ENCODE measurements at regions not wholly inside any gene's neighbourhood (a gene's known extent, or its start where the extent isn't known, plus 50 kb on each side); places are given as distances from the start of the nearest gene placed in this dataset.

DNA sequence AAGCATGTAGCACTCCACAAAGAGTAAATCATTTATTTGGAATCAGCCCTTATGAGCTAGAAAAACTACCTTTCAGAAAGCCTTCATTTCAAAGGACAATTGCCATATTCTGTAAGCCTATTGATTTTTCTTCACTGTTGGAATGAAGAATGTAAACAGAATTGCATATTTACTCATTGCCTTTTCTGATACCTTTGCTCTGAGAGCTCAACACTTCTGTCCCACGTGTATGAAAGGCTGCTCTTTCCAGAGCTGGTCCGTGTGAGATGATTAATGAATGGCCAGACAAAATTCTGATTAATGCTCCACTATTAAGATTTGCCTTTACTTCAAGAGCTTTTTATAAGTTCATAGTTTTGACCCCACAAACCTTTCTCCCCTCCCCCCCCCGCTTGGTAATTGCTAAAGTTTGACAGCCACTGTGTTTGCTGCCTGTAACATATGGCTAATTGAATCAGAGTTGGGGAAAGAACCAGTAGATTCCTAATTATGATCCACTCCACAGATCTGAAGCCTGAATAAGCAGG lies 63.0 kb upstream of the PLEKHA5 start:
- Histone ChIP-seq H3K4me1 (ENCODE audit: control insufficient read depth in 2 of 2, insufficient read depth in 1 of 2, low read depth in 1 of 2, low read length in 2 of 2) (peaks cover 4 to 7% of the 10 kb centered on the region in 2 donors), H3K14ac (ENCODE audit: low read length) (no peak overlapping the region), H3K36me3 (replicated peaks in 1 of 2; ENCODE audit: control insufficient read depth in 2 of 2, insufficient read depth in 2 of 2, low read length in 2 of 2) (no peaks in the 10 kb centered on the region), H2BK120ac (ENCODE audit: low read depth, low read length) (no peak overlapping the region), H2BK5ac (ENCODE audit: low read length) (no peak overlapping the region), H3K4me2 (ENCODE audit: insufficient read depth, low read length, poor library complexity, severe bottlenecking) (no peak overlapping the region), H4K91ac (ENCODE audit: low read depth, low read length, poor library complexity) (no peak overlapping the region), H3K18ac (ENCODE audit: low read length) (no peak overlapping the region), H3K9ac (ENCODE audit: low read depth, low read length, poor library complexity) (no peak overlapping the region), H3K27me3 (ENCODE audit: control insufficient read depth in 3 of 3, insufficient read depth in 3 of 3, low read depth in 1 of 3, low read length in 3 of 3) (no peaks in the 10 kb centered on the region), H2AK5ac (ENCODE audit: low read depth, low read length) (no peak overlapping the region), H3K23ac (ENCODE audit: low read depth, low read length, poor library complexity) (no peak overlapping the region), H2AFZ (ENCODE audit: low read length) (peak overlapping the region; percentile 27), H3K4me3 (ENCODE audit: low read length in 2 of 2) (no peak overlapping the region), H2BK12ac (ENCODE audit: low read length) (no peak overlapping the region), H4K8ac (ENCODE audit: low read depth, low read length) (no peak overlapping the region), H3K79me1 (ENCODE audit: low read depth, low read length) (no peaks in the 10 kb centered on the region), H3K9me3 (replicated peaks in 1 of 2; ENCODE audit: control insufficient read depth in 2 of 2, insufficient read depth in 1 of 2, low read depth in 1 of 2, low read length in 2 of 2) (peaks cover 0 to 3% of the 10 kb centered on the region in 2 donors), H2BK15ac (ENCODE audit: low read length) (no peak overlapping the region), H3K27ac (replicated peaks; ENCODE audit: low read length) (peak overlapping the region; percentile 74), H3K4ac (ENCODE audit: low read length) (no peak overlapping the region)
- WGBS, 2 donors (ENCODE audit: extremely low coverage in 2 of 2, insufficient read length in 2 of 2, insufficient replicate concordance in 1 of 2) = no CpG with 5 or more reads among the region's 3 CpGs
- DNase-seq (ENCODE audit: low spot score) = no peak

DNA sequence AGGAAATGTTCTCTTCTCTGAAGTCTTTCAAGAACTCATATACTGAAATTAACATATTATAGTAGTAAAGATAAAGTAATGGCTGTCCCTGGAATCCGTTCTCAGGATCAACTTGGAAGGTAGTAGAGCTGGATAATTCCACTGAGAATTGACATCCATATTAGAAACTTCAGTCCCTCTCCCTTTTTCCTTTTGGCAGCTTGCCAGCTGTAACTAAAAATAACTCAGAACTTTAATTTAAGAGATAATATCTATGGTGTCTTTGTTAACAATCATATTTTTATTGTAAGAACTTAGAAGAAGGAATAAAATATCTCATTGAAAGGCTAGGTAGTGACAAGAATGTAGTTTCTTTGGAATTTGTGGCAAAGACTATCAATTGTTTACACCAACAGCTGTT lies 61.4 kb upstream of the PLEKHA5 start:
- Histone ChIP-seq H3K79me1 (ENCODE audit: low read depth, low read length) (no peaks in the 10 kb centered on the region), H4K8ac (ENCODE audit: low read depth, low read length) (no peak overlapping the region), H3K4me1 (ENCODE audit: control insufficient read depth in 2 of 2, insufficient read depth in 1 of 2, low read depth in 1 of 2, low read length in 2 of 2) (peaks cover 4 to 7% of the 10 kb centered on the region in 2 donors), H2AFZ (ENCODE audit: low read length) (no peak overlapping the region), H3K23ac (ENCODE audit: low read depth, low read length, poor library complexity) (no peak overlapping the region), H3K18ac (ENCODE audit: low read length) (no peak overlapping the region), H3K9me3 (replicated peaks in 1 of 2; ENCODE audit: control insufficient read depth in 2 of 2, insufficient read depth in 1 of 2, low read depth in 1 of 2, low read length in 2 of 2) (peaks cover 0 to 3% of the 10 kb centered on the region in 2 donors), H3K9ac (ENCODE audit: low read depth, low read length, poor library complexity) (no peak overlapping the region), H2BK120ac (ENCODE audit: low read depth, low read length) (no peak overlapping the region), H3K27me3 (ENCODE audit: control insufficient read depth in 3 of 3, insufficient read depth in 3 of 3, low read depth in 1 of 3, low read length in 3 of 3) (no peaks in the 10 kb centered on the region), H2BK5ac (ENCODE audit: low read length) (no peak overlapping the region), H3K4me3 (ENCODE audit: low read length in 2 of 2) (no peak overlapping the region), H3K4me2 (ENCODE audit: insufficient read depth, low read length, poor library complexity, severe bottlenecking) (no peak overlapping the region), H2BK15ac (ENCODE audit: low read length) (no peak overlapping the region), H3K27ac (replicated peaks; ENCODE audit: low read length) (no peak overlapping the region), H2BK12ac (ENCODE audit: low read length) (no peak overlapping the region), H3K14ac (ENCODE audit: low read length) (no peak overlapping the region), H3K36me3 (replicated peaks in 1 of 2; ENCODE audit: control insufficient read depth in 2 of 2, insufficient read depth in 2 of 2, low read length in 2 of 2) (no peaks in the 10 kb centered on the region), H2AK5ac (ENCODE audit: low read depth, low read length) (no peak overlapping the region), H4K91ac (ENCODE audit: low read depth, low read length, poor library complexity) (no peak overlapping the region), H3K4ac (ENCODE audit: low read length) (no peak overlapping the region)
- no peak for DNase-seq (ENCODE audit: low spot score)
- WGBS, 2 donors (ENCODE audit: extremely low coverage in 2 of 2, insufficient read length in 2 of 2, insufficient replicate concordance in 1 of 2) = no CpG with 5 or more reads among the region's 1 CpG

DNA sequence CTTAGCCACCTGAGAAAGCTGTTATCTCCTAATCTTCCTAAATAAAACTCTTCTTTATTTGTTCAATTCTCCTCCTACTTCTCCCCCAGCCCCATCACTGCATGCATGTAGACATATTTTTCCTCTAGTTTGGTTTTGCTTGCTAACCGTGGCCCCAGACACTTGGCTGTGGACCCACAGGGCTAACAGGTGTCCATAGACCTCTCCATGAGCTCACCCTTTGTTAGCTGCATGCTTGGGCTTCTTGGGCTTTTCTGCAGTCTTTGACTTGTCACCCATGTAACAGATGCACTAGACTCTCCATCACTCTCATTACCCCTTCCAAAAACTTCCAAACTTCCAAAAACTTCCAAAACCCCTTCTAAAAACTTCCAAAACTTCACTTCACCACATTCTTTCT lies 59.2 kb upstream of the PLEKHA5 start:
- no peaks in the 10 kb centered on the region for H3K27me3 ChIP-seq (ENCODE audit: control insufficient read depth in 3 of 3, insufficient read depth in 3 of 3, low read depth in 1 of 3, low read length in 3 of 3)
- H3K79me1 ChIP-seq (ENCODE audit: low read depth, low read length) = no peaks in the 10 kb centered on the region
- WGBS, 2 donors (ENCODE audit: extremely low coverage in 2 of 2, insufficient read length in 2 of 2, insufficient replicate concordance in 1 of 2) = no CpG with 5 or more reads among the region's 1 CpG
- no peak overlapping the region for H3K4me2 ChIP-seq (ENCODE audit: insufficient read depth, low read length, poor library complexity, severe bottlenecking)
- no peak for DNase-seq (ENCODE audit: low spot score)
- H2BK15ac ChIP-seq (ENCODE audit: low read length) = no peak overlapping the region
- peaks cover 4 to 7% of the 10 kb centered on the region in 2 donors for H3K4me1 ChIP-seq (ENCODE audit: control insufficient read depth in 2 of 2, insufficient read depth in 1 of 2, low read depth in 1 of 2, low read length in 2 of 2)
- no peak overlapping the region for H4K91ac ChIP-seq (ENCODE audit: low read depth, low read length, poor library complexity)
- H3K36me3 ChIP-seq (replicated peaks in 1 of 2; ENCODE audit: control insufficient read depth in 2 of 2, insufficient read depth in 2 of 2, low read length in 2 of 2) = no peaks in the 10 kb centered on the region
- H3K9ac ChIP-seq (ENCODE audit: low read depth, low read length, poor library complexity) = no peak overlapping the region
- no peak overlapping the region for H2BK5ac ChIP-seq (ENCODE audit: low read length)
- H3K4me3 ChIP-seq (ENCODE audit: low read length in 2 of 2) = no peak overlapping the region
- H4K8ac ChIP-seq (ENCODE audit: low read depth, low read length) = no peak overlapping the region
- no peak overlapping the region for H2AFZ ChIP-seq (ENCODE audit: low read length)
- H2BK120ac ChIP-seq (ENCODE audit: low read depth, low read length) = no peak overlapping the region
- no peak overlapping the region for H3K27ac ChIP-seq (replicated peaks; ENCODE audit: low read length)
- H2AK5ac ChIP-seq (ENCODE audit: low read depth, low read length) = no peak overlapping the region
- no peak overlapping the region for H3K4ac ChIP-seq (ENCODE audit: low read length)
- no peak overlapping the region for H3K23ac ChIP-seq (ENCODE audit: low read depth, low read length, poor library complexity)
- H3K9me3 ChIP-seq (replicated peaks in 1 of 2; ENCODE audit: control insufficient read depth in 2 of 2, insufficient read depth in 1 of 2, low read depth in 1 of 2, low read length in 2 of 2) = peaks cover 0 to 3% of the 10 kb centered on the region in 2 donors
- H3K14ac ChIP-seq (ENCODE audit: low read length) = no peak overlapping the region
- no peak overlapping the region for H3K18ac ChIP-seq (ENCODE audit: low read length)
- H2BK12ac ChIP-seq (ENCODE audit: low read length) = no peak overlapping the region

DNA sequence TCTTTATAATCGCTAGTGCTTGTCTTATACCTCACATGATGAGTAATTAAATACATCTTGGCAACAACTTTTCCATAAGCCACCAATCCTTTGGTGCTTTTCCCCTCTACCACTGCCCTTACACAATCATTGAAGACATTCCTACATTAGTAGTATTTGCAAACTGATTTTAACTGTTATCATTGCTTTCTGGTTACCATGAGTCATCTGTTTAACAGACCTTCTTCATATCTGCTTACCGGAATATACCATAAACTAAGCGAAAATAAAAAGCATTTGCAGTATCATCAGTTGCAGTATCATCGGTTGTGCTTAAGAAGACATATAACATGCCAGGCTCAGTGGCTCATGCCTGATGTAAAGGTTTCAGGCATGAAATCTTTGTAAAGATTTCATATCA lies 54.8 kb upstream of the PLEKHA5 start:
- Histone ChIP-seq H2BK120ac (ENCODE audit: low read depth, low read length) (no peak overlapping the region), H3K79me1 (ENCODE audit: low read depth, low read length) (no peaks in the 10 kb centered on the region), H4K91ac (ENCODE audit: low read depth, low read length, poor library complexity) (no peak overlapping the region), H3K4ac (ENCODE audit: low read length) (no peak overlapping the region), H3K4me2 (ENCODE audit: insufficient read depth, low read length, poor library complexity, severe bottlenecking) (no peak overlapping the region), H3K27me3 (ENCODE audit: control insufficient read depth in 3 of 3, insufficient read depth in 3 of 3, low read depth in 1 of 3, low read length in 3 of 3) (no peaks in the 10 kb centered on the region), H2AK5ac (ENCODE audit: low read depth, low read length) (no peak overlapping the region), H3K9ac (ENCODE audit: low read depth, low read length, poor library complexity) (no peak overlapping the region), H3K36me3 (replicated peaks in 1 of 2; ENCODE audit: control insufficient read depth in 2 of 2, insufficient read depth in 2 of 2, low read length in 2 of 2) (no peaks in the 10 kb centered on the region), H3K14ac (ENCODE audit: low read length) (no peak overlapping the region), H2BK12ac (ENCODE audit: low read length) (no peak overlapping the region), H2AFZ (ENCODE audit: low read length) (no peak overlapping the region), H3K4me3 (ENCODE audit: low read length in 2 of 2) (no peak overlapping the region), H3K9me3 (replicated peaks in 1 of 2; ENCODE audit: control insufficient read depth in 2 of 2, insufficient read depth in 1 of 2, low read depth in 1 of 2, low read length in 2 of 2) (no peaks in the 10 kb centered on the region), H3K18ac (ENCODE audit: low read length) (no peak overlapping the region), H3K23ac (ENCODE audit: low read depth, low read length, poor library complexity) (no peak overlapping the region), H4K8ac (ENCODE audit: low read depth, low read length) (no peak overlapping the region), H2BK15ac (ENCODE audit: low read length) (no peak overlapping the region), H3K4me1 (ENCODE audit: control insufficient read depth in 2 of 2, insufficient read depth in 1 of 2, low read depth in 1 of 2, low read length in 2 of 2) (no peaks in the 10 kb centered on the region), H2BK5ac (ENCODE audit: low read length) (no peak overlapping the region), H3K27ac (replicated peaks; ENCODE audit: low read length) (no peak overlapping the region)
- whole genome bisulfite sequencing, 2 donors (ENCODE audit: extremely low coverage in 2 of 2, insufficient read length in 2 of 2, insufficient replicate concordance in 1 of 2) = no CpG with 5 or more reads among the region's 4 CpGs
- DNase-seq (ENCODE audit: low spot score) = no peak
